H9 (cell line): ENCODE measurements at regions not wholly inside any gene's neighbourhood (a gene's known extent, or its start where the extent isn't known, plus 50 kb on each side); places are given as distances from the start of the nearest gene placed in this dataset.

Experiments used
- DNase-seq: peaks from one replicate; pipeline ENCODE4 v3.0.0-alpha.2; 2017
- H2AFZ ChIP-seq: one replicate; pipeline ENCODE4 v1.6.1; 2013; ENCODE audit warnings: mild to moderate bottlenecking, low read length, control low read depth, moderate library complexity
- H2AK5ac ChIP-seq: 2 replicates; pipeline ENCODE4 v1.6.1; 2013; ENCODE audit warnings: low read length, control low read depth, mixed read lengths; ENCODE audit not compliant: insufficient read length
- H2BK120ac ChIP-seq: one replicate; pipeline ENCODE4 v1.6.1; 2013; ENCODE audit warnings: low read depth, mild to moderate bottlenecking, low read length, control low read depth, inconsistent platforms; ENCODE audit not compliant: poor library complexity, severe bottlenecking
- H2BK12ac ChIP-seq: 2 replicates; pipeline ENCODE4 v1.6.1; 2013; ENCODE audit warnings: low read length, control low read depth, mixed read lengths, low read depth; ENCODE audit not compliant: insufficient read length
- H2BK15ac ChIP-seq: 2 replicates; pipeline ENCODE4 v1.6.1; 2013; ENCODE audit warnings: low read depth, low read length, control low read depth
- H2BK20ac ChIP-seq: one replicate; pipeline ENCODE4 v1.6.1; 2013; ENCODE audit warnings: low read depth, mild to moderate bottlenecking, low read length, control low read depth, inconsistent platforms; ENCODE audit not compliant: poor library complexity, severe bottlenecking
- H2BK5ac ChIP-seq: 2 replicates; pipeline ENCODE4 v1.6.1; 2013; ENCODE audit warnings: low read length, control low read depth, mixed read lengths; ENCODE audit not compliant: insufficient read length
- H3K14ac ChIP-seq: 2 replicates; pipeline ENCODE4 v1.6.1; 2013; ENCODE audit warnings: low read length, control low read depth; ENCODE audit not compliant: insufficient read depth
- H3K18ac ChIP-seq: 2 replicates; pipeline ENCODE4 v1.6.1; 2013; ENCODE audit warnings: low read depth, mild to moderate bottlenecking, mixed read lengths, low read length, control low read depth; ENCODE audit not compliant: insufficient read length
- H3K23ac ChIP-seq: 2 replicates; pipeline ENCODE4 v1.6.1; 2013; ENCODE audit warnings: low read length, control low read depth, mixed read lengths, low read depth; ENCODE audit not compliant: insufficient read length
- H3K23me2 ChIP-seq: 2 replicates; pipeline ENCODE4 v1.6.1; 2013; ENCODE audit warnings: low read depth, mild to moderate bottlenecking, mixed read lengths, low read length, control low read depth; ENCODE audit not compliant: insufficient read length, poor library complexity, severe bottlenecking
- H3K27ac ChIP-seq: 2 replicates; pipeline ENCODE4 v1.5.1; 2013; ENCODE audit warnings: low read length, control low read depth, mixed read lengths, low read depth; ENCODE audit not compliant: insufficient read length
- H3K27me3 ChIP-seq: 2 replicates; pipeline ENCODE4 v1.6.1; 2013; ENCODE audit warnings: low read length, control low read depth, inconsistent platforms; ENCODE audit not compliant: insufficient read depth
- H3K4ac ChIP-seq: 2 replicates; pipeline ENCODE4 v1.6.1; 2013; ENCODE audit warnings: low read depth, mild to moderate bottlenecking, control low read depth, inconsistent platforms, low read length, moderate library complexity
- H3K4me1 ChIP-seq: 2 replicates; pipeline ENCODE4 v1.6.1; 2013; ENCODE audit warnings: low read length, control low read depth, inconsistent platforms; ENCODE audit not compliant: insufficient read depth
- H3K4me2 ChIP-seq: 2 replicates; pipeline ENCODE4 v1.6.1; 2013; ENCODE audit warnings: low read length, control low read depth, mixed read lengths; ENCODE audit not compliant: insufficient read length, insufficient read depth
- H3K56ac ChIP-seq: 2 replicates; pipeline ENCODE4 v1.6.1; 2013; ENCODE audit warnings: low read depth, mild to moderate bottlenecking, mixed read lengths, low read length, control low read depth; ENCODE audit not compliant: insufficient read length
- H3K79me1 ChIP-seq: 2 replicates; pipeline ENCODE4 v1.6.1; 2013; ENCODE audit warnings: low read depth, mild to moderate bottlenecking, moderate library complexity, low read length, control low read depth, inconsistent platforms; ENCODE audit not compliant: insufficient read depth, poor library complexity, severe bottlenecking
- H3K79me2 ChIP-seq: 2 replicates; pipeline ENCODE4 v1.6.1; 2013; ENCODE audit warnings: low read length, control low read depth, inconsistent platforms; ENCODE audit not compliant: insufficient read depth
- H3K9ac ChIP-seq: 2 replicates; pipeline ENCODE4 v1.6.1; 2013; ENCODE audit warnings: low read length, control low read depth, mixed read lengths; ENCODE audit not compliant: insufficient read length; ENCODE audit errors: extremely low read depth
- H3K9me3 ChIP-seq: one replicate; pipeline ENCODE4 v1.6.1; 2013; ENCODE audit warnings: low read depth, low read length, inconsistent platforms; ENCODE audit not compliant: control insufficient read depth
- H3T11ph ChIP-seq: one replicate; pipeline ENCODE4 v1.6.1; 2013; ENCODE audit warnings: mild to moderate bottlenecking, low read length, control low read depth, inconsistent platforms
- H4K20me1 ChIP-seq: one replicate; pipeline ENCODE4 v1.6.1; 2013; ENCODE audit not compliant: control insufficient read depth, insufficient read length, insufficient read depth
- H4K5ac ChIP-seq: 2 replicates; pipeline ENCODE4 v1.6.1; 2013; ENCODE audit warnings: low read depth, mild to moderate bottlenecking, mixed read lengths, low read length, control low read depth; ENCODE audit not compliant: insufficient read length
- H4K8ac ChIP-seq: replicated peaks from 2 replicates; pipeline ENCODE4 v1.6.1; 2013; ENCODE audit warnings: low read length, control low read depth, mixed read lengths, low read depth; ENCODE audit not compliant: insufficient read length
- H4K91ac ChIP-seq: 2 replicates; pipeline ENCODE4 v1.6.1; 2013; ENCODE audit warnings: low read depth, mild to moderate bottlenecking, moderate library complexity, mixed read lengths, low read length, control low read depth; ENCODE audit not compliant: insufficient read length
- H3K27ac Mint-ChIP-seq, 3 experiments: 2 replicates in 2 of 3; 3 replicates in 1 of 3; pipeline ENCODE4 v1.8.0; 2020 to 2021; ENCODE audit warnings: mixed read lengths in 3 of 3, mild to moderate bottlenecking in 1 of 3, moderate library complexity in 1 of 3
- H3K27me3 Mint-ChIP-seq: 2 replicates; pipeline ENCODE4 v1.8.0; 2021; ENCODE audit warnings: low read depth, mild to moderate bottlenecking, moderate library complexity, mixed read lengths
- H3K36me3 Mint-ChIP-seq, 3 experiments: 2 replicates in 2 of 3; 3 replicates in 1 of 3; pipeline ENCODE4 v1.8.0; 2020 to 2021; ENCODE audit warnings: low read depth in 3 of 3, mixed read lengths in 3 of 3; ENCODE audit not compliant: insufficient read depth in 1 of 3
- H3K4me1 Mint-ChIP-seq, 2 experiments: 2 replicates each; pipeline ENCODE4 v1.8.0; 2020; ENCODE audit warnings: mixed read lengths in 2 of 2
- H3K4me3 Mint-ChIP-seq, 2 experiments: 2 replicates in 1 of 2; 3 replicates in 1 of 2; pipeline ENCODE4 v1.8.0; 2020 to 2021; ENCODE audit warnings: mild to moderate bottlenecking in 2 of 2, mixed read lengths in 2 of 2, moderate library complexity in 1 of 2
- H3K9me3 Mint-ChIP-seq, 2 experiments: 2 replicates in 1 of 2; 3 replicates in 1 of 2; pipeline ENCODE4 v1.8.0; 2020; ENCODE audit warnings: mild to moderate bottlenecking in 2 of 2, mixed read lengths in 2 of 2, moderate library complexity in 1 of 2
- CTCF ChIP-seq: fragments of 200-600 bp; sonication (generic); conservative IDR thresholded peaks from 3 replicates; pipeline ENCODE4 v1.8.0; 2021; ENCODE audit warnings: antibody characterized with exemption, mild to moderate bottlenecking
- WGBS: extraction: QIAGEN DNeasy Blood & Tissue Kit; methylation state at CpG from one replicate; pipeline ENCODE4 v1.1.7; 2013; ENCODE audit warnings: missing lambda C conversion rate, low lambda C conversion rate, mixed read lengths; ENCODE audit not compliant: insufficient read length; ENCODE audit errors: extremely low coverage; 5-methylcytosine and 5-hydroxymethylcytosine counted together

GRCh38 chr13:103195762-103196161, 129.5 kb upstream of the SLC10A2 start:
- no peak overlapping the region for H4K91ac ChIP-seq
- H2BK12ac ChIP-seq = no peak overlapping the region
- H2BK5ac ChIP-seq = no peak overlapping the region
- H3K56ac ChIP-seq = no peak overlapping the region
- H3K79me1 ChIP-seq = no peaks in the 10 kb centered on the region
- WGBS = no CpG with 5 or more reads among the region's 1 CpG
- no peak overlapping the region for H3T11ph ChIP-seq
- H4K5ac ChIP-seq = no peak overlapping the region
- H3K4me1 Mint-ChIP-seq = no peaks in the 10 kb centered on the region
- H3K4me2 ChIP-seq = no peak overlapping the region
- H3K9me3 ChIP-seq = no peaks in the 10 kb centered on the region
- TF ChIP-seq CTCF = no peak
- H2BK20ac ChIP-seq = no peak overlapping the region
- no peak overlapping the region for H2BK120ac ChIP-seq
- H3K27me3 ChIP-seq = no peaks in the 10 kb centered on the region
- H3K27ac Mint-ChIP-seq = no peak overlapping the region
- H4K20me1 ChIP-seq = no peaks in the 10 kb centered on the region
- H3K14ac ChIP-seq = no peak overlapping the region
- no peaks in the 10 kb centered on the region for H3K27me3 Mint-ChIP-seq
- no peaks in the 10 kb centered on the region for H3K23me2 ChIP-seq
- H3K23ac ChIP-seq = no peak overlapping the region
- H3K4ac ChIP-seq = no peak overlapping the region
- H4K8ac ChIP-seq = no peak overlapping the region
- H2BK15ac ChIP-seq = no peak overlapping the region
- H3K4me1 ChIP-seq = no peaks in the 10 kb centered on the region
- no peak for DNase-seq
- H3K27ac ChIP-seq = no peak overlapping the region
- no peak overlapping the region for H3K9ac ChIP-seq
- no peak overlapping the region for H2AFZ ChIP-seq
- no peak overlapping the region for H3K18ac ChIP-seq
- H3K79me2 ChIP-seq = no peaks in the 10 kb centered on the region
- H3K4me3 Mint-ChIP-seq = no peak overlapping the region
- H3K9me3 Mint-ChIP-seq = no peaks in the 10 kb centered on the region
- H2AK5ac ChIP-seq = no peak overlapping the region
- no peaks in the 10 kb centered on the region for H3K36me3 Mint-ChIP-seq
